GM18867 (cell line): ENCODE measurements at regions not wholly inside any gene's neighbourhood (a gene's known extent, or its start where the extent isn't known, plus 50 kb on each side); places are given as distances from the start of the nearest gene placed in this dataset.

Experiments
- ATAC-seq: cut with Tn5 transposase; IDR thresholded peaks from one replicate; pipeline ENCODE4 v1.9.1; 2021; ENCODE audit warnings: mild to moderate bottlenecking, moderate library complexity; ENCODE audit not compliant: unreplicated experiment

GRCh38 chr16:60605176-60605575, 1431.1 kb downstream of the CDH8 start:
- ATAC-seq = no peak

GRCh38 chr16:60586493-60586892, 1449.7 kb downstream of the CDH8 start:
- ATAC-seq = no peak

- no peak for ATAC-seq
Observed at GRCh38 chr16:60582528-60582927, 1453.7 kb downstream of the CDH8 start.

GRCh38 chr16:60566901-60567300, 1469.3 kb downstream of the CDH8 start:
- no peak for ATAC-seq

GRCh38 chr16:60564588-60564987, 1471.7 kb downstream of the CDH8 start:
- no peak for ATAC-seq

GRCh38 chr16:60563166-60563565, 1473.1 kb downstream of the CDH8 start:
- ATAC-seq = no peak

- no peak for ATAC-seq
Observed at GRCh38 chr16:60558936-60559335, 1477.3 kb downstream of the CDH8 start.

GRCh38 chr16:60553090-60553757, 1483.0 kb downstream of the CDH8 start:
- ATAC-seq = no peak

GRCh38 chr16:60541535-60541934, 1494.7 kb downstream of the CDH8 start:
- no peak for ATAC-seq

GRCh38 chr16:60510941-60511340, 1525.3 kb downstream of the CDH8 start:
- no peak for ATAC-seq

GRCh38 chr16:60510208-60510607, 1526.0 kb downstream of the CDH8 start:
- no peak for ATAC-seq

- ATAC-seq = no peak
Observed at GRCh38 chr16:60491273-60491672, 1545.0 kb downstream of the CDH8 start.

GRCh38 chr16:60485872-60486489, 1550.3 kb downstream of the CDH8 start:
- no peak for ATAC-seq

- ATAC-seq = no peak
Observed at GRCh38 chr16:60484901-60485300, 1551.3 kb downstream of the CDH8 start.

GRCh38 chr16:60481591-60481990, 1554.6 kb downstream of the CDH8 start:
- ATAC-seq = no peak

- ATAC-seq = no peak
Observed at GRCh38 chr16:60478810-60479209, 1557.4 kb downstream of the CDH8 start.

- no peak for ATAC-seq
Observed at GRCh38 chr16:60463986-60464385, 1572.3 kb downstream of the CDH8 start.

- ATAC-seq = no peak
Observed at GRCh38 chr16:60459463-60459862, 1576.8 kb downstream of the CDH8 start.

- ATAC-seq = no peak
Observed at GRCh38 chr16:60458255-60458654, 1578.0 kb downstream of the CDH8 start.

GRCh38 chr16:60452646-60453045, 1583.6 kb downstream of the CDH8 start:
- no peak for ATAC-seq

GRCh38 chr16:60438894-60439293, 1597.3 kb downstream of the CDH8 start:
- ATAC-seq = no peak

GRCh38 chr16:60432472-60432871, 1603.8 kb downstream of the CDH8 start:
- ATAC-seq = no peak

- no peak for ATAC-seq
Observed at GRCh38 chr16:60419859-60420258, 1616.4 kb downstream of the CDH8 start.
